DMS 273 (cell line): ENCODE measurements at regions not wholly inside any gene's neighbourhood (a gene's known extent, or its start where the extent isn't known, plus 50 kb on each side); places are given as distances from the start of the nearest gene placed in this dataset.
A peak's percentile ranks its signal among the peaks of the same experiment; 100 is the strongest.

ENCODE experiments used
- DNase-seq: peaks from one replicate; lab custom pipeline; 2025; ENCODE audit not compliant: unreplicated experiment; lab: John Stamatoyannopoulos, UW

- DNase-seq, result no peak
These were observed 74.7 kb upstream of the IFNAR2 start for GRCh38 chr21:33155005-33155404.

GRCh38 chr21:33155422-33155821 is 74.3 kb upstream of the IFNAR2 start:
- peak; percentile 19 for DNase-seq

GRCh38 chr21:33157303-33157702 is 72.4 kb upstream of the IFNAR2 start:
- no peak for DNase-seq

GRCh38 chr21:33158654-33159053 is 71.1 kb upstream of the IFNAR2 start:
- DNase-seq, result no peak

- no peak for DNase-seq
These were observed 67.2 kb upstream of the IFNAR2 start for GRCh38 chr21:33162436-33162951.

- peak; percentile 80 for DNase-seq
These were observed 60.9 kb upstream of the IFNAR2 start for GRCh38 chr21:33168886-33169285.

GRCh38 chr21:33169359-33169758 is 60.4 kb upstream of the IFNAR2 start:
- DNase-seq, result no peak

GRCh38 chr21:33171616-33172169 is 58.0 kb upstream of the IFNAR2 start:
- DNase-seq, result peak; percentile 81

- DNase-seq, result no peak
These were observed 55.0 kb upstream of the IFNAR2 start for GRCh38 chr21:33174756-33175155.
